Small intestine (tissue), 7 donors: ENCODE measurements at regions not wholly inside any gene's neighbourhood (a gene's known extent, or its start where the extent isn't known, plus 50 kb on each side); places are given as distances from the start of the nearest gene placed in this dataset.

Experiments
- DNase-seq, 2 donors: peaks; one replicate each; pipeline versions ENCODE4 v3.0.0 to v3.0.0-alpha.2; 2013
- FAIRE-seq: peaks from 2 replicates; lab custom pipeline; 2012; peaks lifted over from hg19 to GRCh38; lab: Jason Lieb, UNC
- H3K27ac ChIP-seq, 3 donors: one replicate each; pipeline ENCODE4 v1.5.1; 2013; ENCODE audit warnings: low read length in 2 of 3, mild to moderate bottlenecking in 2 of 3, control low read depth in 1 of 3, inconsistent platforms in 1 of 3, low read depth in 1 of 3, moderate library complexity in 1 of 3
- H3K27me3 ChIP-seq, 3 donors: one replicate each; pipeline ENCODE4 v1.6.1; 2013; ENCODE audit warnings: low read length in 3 of 3, inconsistent platforms in 1 of 3; ENCODE audit not compliant: control insufficient read depth in 3 of 3, insufficient read depth in 3 of 3
- H3K36me3 ChIP-seq, 3 donors: one replicate each; pipeline ENCODE4 v1.6.1; 2013; ENCODE audit warnings: low read length in 3 of 3, inconsistent platforms in 1 of 3, low read depth in 1 of 3, mild to moderate bottlenecking in 1 of 3, moderate library complexity in 1 of 3; ENCODE audit not compliant: control insufficient read depth in 3 of 3, insufficient read depth in 2 of 3
- H3K4me1 ChIP-seq, 3 donors: one replicate each; pipeline ENCODE4 v1.6.1; 2013; ENCODE audit warnings: low read length in 2 of 3, inconsistent platforms in 1 of 3, low read depth in 1 of 3, mild to moderate bottlenecking in 1 of 3, moderate library complexity in 1 of 3; ENCODE audit not compliant: control insufficient read depth in 3 of 3, insufficient read depth in 2 of 3
- H3K4me3 ChIP-seq, 3 donors: one replicate each; pipeline ENCODE4 v1.5.1; 2013; ENCODE audit warnings: low read length in 3 of 3, control low read depth in 1 of 3, inconsistent platforms in 1 of 3, low read depth in 1 of 3, mild to moderate bottlenecking in 1 of 3, moderate library complexity in 1 of 3
- H3K9me3 ChIP-seq, 2 donors: one replicate each; pipeline ENCODE4 v1.6.1; 2013; ENCODE audit warnings: low read depth in 1 of 2, low read length in 1 of 2; ENCODE audit not compliant: control insufficient read depth in 2 of 2, insufficient read depth in 1 of 2
- WGBS, 3 donors: extraction: QIAGEN DNeasy Blood & Tissue Kit; methylation state at CpG; one replicate each; pipeline ENCODE4 v1.1.7; 2013; 5-methylcytosine and 5-hydroxymethylcytosine counted together
- donor health status: healthy with polysubstance abuse.
- donor health status: control.
- donor health status: control.
- donor health status: Bipolar disorder and iron deficiency.
- donor health status: healthy.

DNA sequence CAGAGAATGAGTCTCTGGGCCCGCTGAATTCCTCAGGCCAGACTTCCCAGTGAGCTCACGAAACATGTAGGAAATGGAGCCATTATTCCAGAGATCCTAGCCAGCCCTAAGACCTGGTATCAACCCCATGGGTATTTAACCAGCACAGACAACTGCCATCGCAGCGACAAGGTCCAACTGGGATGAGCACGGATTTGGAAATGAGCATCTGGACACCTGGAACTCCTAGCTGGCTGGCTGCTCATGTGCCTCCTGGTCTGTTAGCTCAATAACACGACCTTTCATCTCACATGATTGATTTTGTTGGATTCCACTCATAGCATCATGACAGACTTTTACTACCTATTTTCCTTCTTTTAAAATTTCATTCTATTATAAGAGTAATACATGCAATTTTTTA lies 51.0 kb downstream of the POU3F3 start:
- no peaks in the 10 kb centered on the region for H3K36me3 ChIP-seq
- no peak overlapping the region for H3K27ac ChIP-seq
- H3K4me3 ChIP-seq = no peak overlapping the region
- H3K9me3 ChIP-seq = no peaks in the 10 kb centered on the region
- DNase-seq (peak in 1 of 2 donors; percentile 6), FAIRE-seq (no peak)
- WGBS, 3 donors = 76 to 81% (median 77%) methylated on average over 6 of the region's 6 CpGs
- peaks cover 0 to 4% (median 3%) of the 10 kb centered on the region in 3 donors for H3K27me3 ChIP-seq
- peaks cover 2 to 11% (median 4%) of the 10 kb centered on the region in 3 donors for H3K4me1 ChIP-seq

DNA sequence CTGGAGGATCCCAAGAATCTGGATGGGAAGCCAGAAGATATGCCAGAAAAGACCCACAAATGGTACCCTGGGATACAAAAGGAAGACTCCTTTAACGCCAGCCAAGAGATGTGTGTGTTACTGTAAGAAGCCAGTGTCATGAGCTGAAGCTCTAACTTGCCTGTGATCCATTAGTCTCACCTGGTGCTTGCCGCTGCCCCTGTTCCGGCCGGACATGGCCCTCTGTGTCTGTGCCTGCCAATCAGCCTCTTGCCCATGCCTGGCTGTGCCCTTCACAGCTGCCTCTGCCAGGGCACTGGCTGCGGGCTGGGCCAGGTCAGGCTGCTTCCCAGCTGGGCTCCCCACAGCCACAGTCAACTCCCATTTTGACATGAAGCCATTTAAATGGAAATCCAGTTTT lies 55.4 kb downstream of the POU3F3 start:
- Histone ChIP-seq H3K9me3 (no peaks in the 10 kb centered on the region), H3K27ac (no peak overlapping the region), H3K36me3 (no peaks in the 10 kb centered on the region), H3K4me3 (no peak overlapping the region), H3K27me3 (peaks cover 0 to 4% (median 3%) of the 10 kb centered on the region in 3 donors), H3K4me1 (peaks cover 0 to 3% (median 0%) of the 10 kb centered on the region in 3 donors)
- no peak for FAIRE-seq
- DNase-seq = no peak
- 85 to 92% (median 91%) methylated on average over 5 of the region's 5 CpGs for WGBS, 3 donors

DNA sequence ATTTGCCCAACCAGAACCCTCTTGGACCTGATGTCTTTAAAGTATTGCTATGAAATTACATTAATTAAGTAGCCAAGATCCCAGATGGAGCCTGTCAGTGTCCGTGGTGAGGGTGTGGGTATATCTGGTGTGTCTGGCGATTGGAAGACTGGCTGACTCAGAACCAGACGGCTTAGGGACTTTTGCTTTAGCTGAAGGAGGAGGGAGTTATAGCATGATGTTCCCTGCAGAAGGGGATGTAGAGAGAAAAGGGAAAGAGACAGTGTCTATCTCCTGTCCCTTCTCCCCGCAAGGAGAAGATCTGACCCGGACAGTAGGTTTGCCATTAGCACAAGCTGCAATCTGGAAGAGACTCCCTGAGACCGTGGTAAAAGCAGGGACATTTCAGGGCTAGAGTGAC lies 60.6 kb downstream of the POU3F3 start:
- 57 to 74% (median 73%) methylated on average over 6 of the region's 6 CpGs for WGBS, 3 donors
- peaks cover 0 to 6% of the 10 kb centered on the region in 2 donors for H3K9me3 ChIP-seq
- peaks cover 0 to 3% (median 0%) of the 10 kb centered on the region in 3 donors for H3K4me1 ChIP-seq
- H3K27me3 ChIP-seq = peaks cover 0 to 4% (median 0%) of the 10 kb centered on the region in 3 donors
- H3K4me3 ChIP-seq = no peak overlapping the region
- H3K27ac ChIP-seq = no peak overlapping the region
- no peaks in the 10 kb centered on the region for H3K36me3 ChIP-seq
- FAIRE-seq = no peak
- DNase-seq = no peak

DNA sequence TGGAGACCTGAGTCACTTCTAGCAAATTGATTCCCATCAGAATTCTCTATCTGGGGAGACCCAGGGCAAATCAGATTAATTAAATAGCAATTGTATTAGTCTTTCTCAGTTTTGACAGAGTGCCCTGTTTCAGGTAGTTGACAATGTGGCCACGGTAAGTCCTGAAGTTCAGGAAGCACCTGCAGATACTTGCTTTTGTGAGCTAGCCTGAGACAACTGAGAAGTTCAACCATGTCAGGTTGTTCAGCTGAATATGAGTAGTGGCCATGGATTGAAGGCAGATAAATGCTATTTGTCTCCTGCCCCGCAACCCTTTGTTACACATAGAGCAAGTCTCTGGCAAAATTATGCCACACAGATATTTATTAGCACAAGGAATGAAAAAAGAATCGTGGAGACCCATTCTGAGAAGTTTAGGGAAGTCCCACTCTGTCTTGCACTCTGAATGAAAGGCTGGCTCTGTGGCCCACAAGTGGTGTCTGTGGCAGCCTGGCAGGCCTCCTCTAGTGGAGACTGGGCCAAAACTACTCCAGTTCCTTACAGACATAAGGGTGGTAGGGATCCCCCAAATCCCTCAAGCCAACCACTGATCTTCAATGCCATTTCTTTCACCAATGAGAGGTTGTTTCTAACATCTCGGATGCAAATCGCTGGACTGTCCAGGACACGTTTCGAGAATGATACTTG lies 61.3 kb downstream of the POU3F3 start:
- no peak for DNase-seq
- Histone ChIP-seq H3K27ac (no peak overlapping the region), H3K9me3 (peaks cover 0 to 6% of the 10 kb centered on the region in 2 donors), H3K36me3 (no peaks in the 10 kb centered on the region), H3K4me3 (no peak overlapping the region), H3K4me1 (peaks cover 0 to 5% (median 3%) of the 10 kb centered on the region in 3 donors), H3K27me3 (peaks cover 0 to 4% (median 0%) of the 10 kb centered on the region in 3 donors)
- 86 to 89% (median 87%) methylated on average over 7 of the region's 7 CpGs for WGBS, 3 donors
- FAIRE-seq = no peak

DNA sequence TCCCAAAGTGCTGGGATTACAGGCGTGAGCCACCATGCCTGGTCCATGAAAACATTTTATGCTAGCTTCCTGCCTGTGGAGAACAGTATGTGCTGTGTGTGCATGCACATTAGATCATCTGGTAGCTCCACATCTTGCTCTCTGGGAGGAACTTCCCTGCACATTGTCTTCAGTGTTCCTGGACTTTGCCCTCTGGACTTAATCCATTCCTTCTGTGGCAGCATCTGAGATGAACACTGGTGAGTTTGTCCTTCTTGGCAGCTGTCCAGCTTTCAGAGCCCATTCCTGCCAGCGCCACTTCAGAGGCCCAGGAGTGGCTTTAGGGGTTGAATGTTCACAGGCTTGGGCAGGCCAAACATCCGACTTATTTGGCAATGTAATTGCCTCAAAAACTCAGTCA lies 65.2 kb downstream of the POU3F3 start:
- DNase-seq (peak; percentile 80 to 98), FAIRE-seq (no peak)
- Histone ChIP-seq H3K36me3 (no peaks in the 10 kb centered on the region), H3K4me1 (peaks cover 0 to 5% (median 3%) of the 10 kb centered on the region in 3 donors), H3K4me3 (no peak overlapping the region), H3K27ac (peak overlapping the region in 2 of 3 donors; percentile 4 to 58), H3K27me3 (peaks cover 0 to 4% (median 0%) of the 10 kb centered on the region in 3 donors), H3K9me3 (peaks cover 0 to 6% of the 10 kb centered on the region in 2 donors)
- 19 to 61% (median 30%) methylated on average over 3 of the region's 3 CpGs for WGBS, 3 donors

DNA sequence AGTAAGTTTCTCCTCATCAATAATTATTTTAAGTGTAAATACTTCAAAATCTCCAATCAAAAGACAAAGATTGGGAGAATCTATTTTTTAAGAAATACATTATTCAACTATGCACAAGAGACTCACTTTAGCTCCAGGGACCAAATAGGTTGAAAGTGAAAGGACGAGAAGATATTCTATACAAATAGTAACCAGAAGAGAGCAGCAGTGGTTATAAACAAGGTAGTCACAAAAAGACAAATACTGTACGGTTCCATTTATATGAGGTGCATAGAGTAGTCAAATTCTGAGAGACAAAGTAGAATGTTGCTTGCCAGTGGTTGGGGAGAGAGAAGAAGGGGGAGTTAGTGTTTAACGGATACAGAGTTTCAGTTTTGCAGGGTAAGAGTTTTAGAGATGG lies 69.8 kb downstream of the POU3F3 start:
- peaks cover 0 to 6% of the 10 kb centered on the region in 2 donors for H3K9me3 ChIP-seq
- 23 to 48% (median 32%) methylated on average over 3 of the region's 3 CpGs for WGBS, 3 donors
- no peak overlapping the region for H3K4me3 ChIP-seq
- DNase-seq (peak in 1 of 2 donors; percentile 22), FAIRE-seq (peak; percentile 47)
- H3K27ac ChIP-seq = no peak overlapping the region
- peaks cover 0 to 5% (median 3%) of the 10 kb centered on the region in 3 donors for H3K4me1 ChIP-seq
- H3K27me3 ChIP-seq = peaks cover 0 to 2% (median 0%) of the 10 kb centered on the region in 3 donors
- H3K36me3 ChIP-seq = no peaks in the 10 kb centered on the region

DNA sequence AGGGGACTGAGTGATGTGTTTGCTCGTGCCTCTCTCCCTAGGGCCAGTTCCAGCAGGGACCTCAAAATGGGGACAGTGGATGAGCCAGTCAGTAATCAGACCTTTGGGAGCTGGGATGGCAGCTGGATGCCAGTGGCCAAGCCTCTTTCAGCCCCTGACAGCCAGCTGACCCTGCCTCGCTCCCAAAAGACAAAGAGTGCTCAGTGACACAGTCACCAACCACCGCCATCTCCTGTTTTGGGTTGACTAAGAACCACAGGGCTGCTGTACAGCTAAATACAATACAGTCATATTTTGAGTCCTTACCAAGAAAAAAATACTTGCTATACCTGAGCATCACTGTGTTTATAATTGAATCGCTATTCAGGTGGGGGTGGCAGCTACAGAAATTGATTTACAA lies 75.7 kb downstream of the POU3F3 start:
- DNase-seq = no peak
- H3K36me3 ChIP-seq = no peaks in the 10 kb centered on the region
- H3K4me1 ChIP-seq = no peaks in the 10 kb centered on the region
- H3K27me3 ChIP-seq = peaks cover 0 to 3% (median 2%) of the 10 kb centered on the region in 3 donors
- no peak overlapping the region for H3K27ac ChIP-seq
- no peaks in the 10 kb centered on the region for H3K9me3 ChIP-seq
- no peak for FAIRE-seq
- H3K4me3 ChIP-seq = no peak overlapping the region
- WGBS, 3 donors = 64 to 75% (median 73%) methylated on average over 4 of the region's 4 CpGs

DNA sequence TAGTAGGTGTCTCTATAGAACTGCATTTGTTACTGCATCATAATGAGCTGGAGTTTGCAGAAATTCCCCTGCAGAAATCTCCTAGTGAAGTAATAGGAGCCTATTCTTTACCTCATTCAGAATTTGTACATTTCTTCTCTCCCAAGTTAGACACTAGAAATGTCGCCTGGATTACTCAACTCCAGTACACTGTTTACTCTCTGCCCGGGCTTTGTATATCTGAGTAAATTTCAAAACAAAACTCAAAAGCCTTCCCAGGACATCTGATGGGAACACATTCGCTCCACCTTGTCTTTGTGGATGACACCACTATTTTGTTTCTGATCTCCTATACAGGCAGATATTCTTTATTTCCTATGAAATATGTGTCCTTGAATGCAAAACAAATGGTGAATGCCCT lies 76.8 kb downstream of the POU3F3 start:
- DNase-seq (no peak), FAIRE-seq (no peak)
- Histone ChIP-seq H3K9me3 (no peaks in the 10 kb centered on the region), H3K4me1 (no peaks in the 10 kb centered on the region), H3K4me3 (no peak overlapping the region), H3K27me3 (peaks cover 0 to 3% (median 2%) of the 10 kb centered on the region in 3 donors), H3K36me3 (no peaks in the 10 kb centered on the region), H3K27ac (no peak overlapping the region)
- WGBS, 3 donors = 61 to 79% (median 75%) methylated on average over 3 of the region's 3 CpGs
